B cell (primary cell): ENCODE measurements at regions not wholly inside any gene's neighbourhood (a gene's known extent, or its start where the extent isn't known, plus 50 kb on each side); places are given as distances from the start of the nearest gene placed in this dataset.
A peak's percentile ranks its signal among the peaks of the same experiment; 100 is the strongest.

Experiments
- ATAC-seq: fragments of 200-7000 bp; cut with Tn5 transposase; one replicate; pipeline ENCODE4 v1.10.0; 2021; ENCODE audit warnings: low read depth, mild to moderate bottlenecking, moderate number of reproducible peaks, moderate library complexity
- CTCF ChIA-PET: fragments of 350-600 bp; sonication (Branson Sonifier 250); formaldehyde crosslinking; loops from one replicate; lab custom pipeline; 2021; ENCODE audit warnings: antibody characterized with exemption, inconsistent platforms; lab: Charles Lee
- POLR2A ChIA-PET: fragments of 350-600 bp; sonication (Branson Sonifier 250); formaldehyde crosslinking; loops from one replicate; lab custom pipeline; 2021; ENCODE audit warnings: antibody characterized with exemption; lab: Charles Lee
- DNase-seq: peaks from one replicate; pipeline ENCODE4 v3.0.0; 2013
- H2AFZ ChIP-seq: 2 replicates; pipeline ENCODE4 v1.6.1; 2012; ENCODE audit warnings: mild to moderate bottlenecking, low read depth, low read length; ENCODE audit not compliant: insufficient read depth, poor library complexity, severe bottlenecking
- H3K27ac ChIP-seq, 2 donors: 1 replicate in 1 of 2; 2 replicates in 1 of 2; pipeline ENCODE4 v1.5.1; 2012 to 2013; ENCODE audit warnings: low read length in 2 of 2, mild to moderate bottlenecking in 2 of 2, moderate library complexity in 1 of 2
- H3K27me3 ChIP-seq, 4 experiments: fragments of 200-600 bp in 1 of 4; sonication (generic) in 1 of 4; replicated peaks in 1 of 4; 1 replicate in 2 of 4; 2 replicates in 2 of 4; pipeline versions ENCODE4 v1.6.1 to v1.7.0; 2013 to 2016; ENCODE audit warnings: low read length in 3 of 4, mild to moderate bottlenecking in 2 of 4, mixed read lengths in 1 of 4, moderate library complexity in 1 of 4; ENCODE audit not compliant: insufficient read depth in 4 of 4, control insufficient read depth in 3 of 4; ENCODE audit errors: control extremely low read depth in 1 of 4
- H3K36me3 ChIP-seq, 2 experiments: replicated peaks in 1 of 2; 1 replicate in 1 of 2; 2 replicates in 1 of 2; pipeline versions ENCODE4 v1.6.1 to v1.7.1; 2013; ENCODE audit warnings: low read length in 1 of 2; ENCODE audit not compliant: insufficient read depth in 2 of 2, control insufficient read depth in 1 of 2; ENCODE audit errors: control extremely low read depth in 1 of 2, extremely low read depth in 1 of 2
- H3K4me1 ChIP-seq, 2 donors: fragments of 200-600 bp in 1 of 2; sonication (generic) in 1 of 2; 1 replicate in 1 of 2; 2 replicates in 1 of 2; pipeline versions ENCODE4 v1.5.1 to v1.6.1; 2013 to 2017; ENCODE audit warnings: low read length in 2 of 2; ENCODE audit not compliant: control insufficient read depth in 2 of 2, insufficient read depth in 2 of 2
- H3K4me2 ChIP-seq: replicated peaks from 2 replicates; pipeline ENCODE3; 2012; ENCODE audit warnings: mild to moderate bottlenecking, low read depth, low read length; ENCODE audit not compliant: poor library complexity, severe bottlenecking
- H3K4me3 ChIP-seq, 5 experiments: fragments of 200-600 bp in 1 of 5; sonication (generic) in 1 of 5; 1 replicate in 3 of 5; 2 replicates in 2 of 5; pipeline versions ENCODE4 v1.5.1 to v1.7.0; 2011 to 2016; ENCODE audit warnings: low read length in 4 of 5, mild to moderate bottlenecking in 4 of 5, low read depth in 2 of 5, control low read depth in 1 of 5, moderate library complexity in 1 of 5; ENCODE audit not compliant: insufficient read depth in 1 of 5; ENCODE audit errors: control extremely low read depth in 1 of 5, extremely low read depth in 1 of 5
- H3K79me2 ChIP-seq: fragments of 200-600 bp; sonication (generic); one replicate; pipeline ENCODE4 v1.6.0; 2016; ENCODE audit warnings: low read length; ENCODE audit not compliant: control insufficient read depth, insufficient read depth
- H3K9ac ChIP-seq: fragments of 200-600 bp; sonication (generic); 2 replicates; pipeline ENCODE4 v1.6.1; 2017; ENCODE audit warnings: mild to moderate bottlenecking, low read length, moderate library complexity
- H3K9me3 ChIP-seq, 3 donors: one replicate each; pipeline versions ENCODE4 v1.6.1 to v1.7.1; 2013; ENCODE audit warnings: low read length in 2 of 3; ENCODE audit not compliant: control insufficient read depth in 2 of 3, insufficient read depth in 1 of 3; ENCODE audit errors: control extremely low read depth in 1 of 3
- H4K20me1 ChIP-seq: 2 replicates; pipeline ENCODE4 v1.6.0; 2012; ENCODE audit warnings: mild to moderate bottlenecking, low read length; ENCODE audit not compliant: insufficient read depth, control insufficient read depth, poor library complexity, severe bottlenecking
- H3K27ac Mint-ChIP-seq: one replicate; pipeline ENCODE4 v1.8.0; 2021; ENCODE audit warnings: mixed read lengths
- H3K27me3 Mint-ChIP-seq: one replicate; pipeline ENCODE4 v1.8.0; 2021; ENCODE audit warnings: mixed read lengths
- H3K4me1 Mint-ChIP-seq: one replicate; pipeline ENCODE4 v1.8.0; 2021; ENCODE audit warnings: mixed read lengths
- H3K4me3 Mint-ChIP-seq: one replicate; pipeline ENCODE4 v1.8.0; 2021; ENCODE audit warnings: mixed read lengths
- H3K9me3 Mint-ChIP-seq: one replicate; pipeline ENCODE4 v1.8.0; 2022; ENCODE audit warnings: mixed read lengths; ENCODE audit not compliant: insufficient read depth
- CTCF ChIP-seq: fragments of 200-600 bp; IDR thresholded peaks from one replicate; pipeline ENCODE4 v1.8.0; 2022; ENCODE audit warnings: antibody characterized with exemption, mild to moderate bottlenecking
- EZH2 ChIP-seq: IDR thresholded peaks from 2 replicates; pipeline ENCODE4 v1.6.1; 2012; ENCODE audit warnings: borderline replicate concordance, low read depth, mild to moderate bottlenecking, moderate library complexity, low read length; ENCODE audit not compliant: insufficient read depth, poor library complexity, severe bottlenecking
- WGBS: methylation state at CpG from one replicate; pipeline ENCODE4 v1.1.5; 2013; ENCODE audit warnings: missing lambda C conversion rate; ENCODE audit not compliant: insufficient coverage; 5-methylcytosine and 5-hydroxymethylcytosine counted together
- intact Hi-C: fragments of 100-400 bp; cut with micrococcal nuclease; formaldehyde crosslinking; loops from one replicate; pipeline ENCODE4 v1.10.0; 2022

DNA sequence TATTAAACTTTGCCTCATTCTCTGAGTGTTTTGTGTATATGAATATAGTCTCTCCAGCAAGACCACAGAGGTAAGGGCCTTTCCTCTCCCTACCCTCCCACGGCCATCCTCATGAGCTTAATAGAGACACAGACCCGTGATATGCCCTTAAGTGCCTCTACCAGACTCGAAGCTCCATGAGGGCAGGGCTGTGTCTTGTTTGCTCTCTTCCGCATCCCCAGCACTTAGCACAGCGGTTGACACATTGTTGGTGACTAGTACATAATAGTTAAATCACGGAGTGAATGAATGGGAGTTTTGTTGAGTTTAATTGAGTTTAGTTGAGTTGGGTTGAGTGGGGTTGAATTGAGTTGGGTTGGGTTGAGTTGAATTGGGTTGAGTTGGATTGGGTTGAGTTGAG, 122.3 kb downstream of the ZFP36L2 start:
- CTCF ChIA-PET: interaction anchor here (0.8 to 3.3 kb wide), 5 partner anchors 11 to 156 kb away, joined by 3 to 27 read pairs (median 3); no protein-coding TSS in a partner anchor
- peak overlapping the region; percentile 78 for H3K27ac Mint-ChIP-seq

GRCh38 chr2:43103093-43103404, 123.4 kb downstream of the ZFP36L2 start:
- CTCF ChIA-PET: no interaction called here
- Mint-ChIP-seq H3K27me3 (no peaks in the 10 kb centered on the region), H3K9me3 (no peaks in the 10 kb centered on the region), H3K27ac (no peak overlapping the region), H3K4me3 (no peak overlapping the region), H3K4me1 (peaks cover 40% of the 10 kb centered on the region)
- H3K79me2 ChIP-seq: no peaks in the 10 kb centered on the region
- no peaks in the 10 kb centered on the region for H3K36me3 ChIP-seq
- no peak overlapping the region for H3K27ac ChIP-seq
- 89% methylated on average over 1 of the region's 3 CpGs for WGBS
- DNase-seq (no peak), ATAC-seq (no peak)
- no peak overlapping the region for H2AFZ ChIP-seq
- intact Hi-C loops: loop anchor here (10.0 kb wide), 1 partner anchor 78 kb away; no protein-coding TSS in a partner anchor
- no peaks in the 10 kb centered on the region for H3K27me3 ChIP-seq
- no peak overlapping the region for H3K9ac ChIP-seq
- POLR2A ChIA-PET: no interaction called here
- peaks cover 0 to 2% (median 0%) of the 10 kb centered on the region in 3 donors for H3K9me3 ChIP-seq
- peaks cover 41 to 55% of the 10 kb centered on the region in 2 donors for H3K4me1 ChIP-seq
- H3K4me3 ChIP-seq: no peak overlapping the region
- H4K20me1 ChIP-seq: no peaks in the 10 kb centered on the region
- no peak overlapping the region for H3K4me2 ChIP-seq
- no peak for TF ChIP-seq EZH2
- TF ChIP-seq CTCF: no peak

More for the DNA sequence above, 122.3 kb downstream of the ZFP36L2 start:
- Histone ChIP-seq H3K9ac (no peak overlapping the region), H3K79me2 (no peaks in the 10 kb centered on the region), H3K36me3 (no peaks in the 10 kb centered on the region), H4K20me1 (no peaks in the 10 kb centered on the region), H3K27ac (no peak overlapping the region), H3K27me3 (no peaks in the 10 kb centered on the region), H3K4me2 (no peak overlapping the region), H3K4me1 (peaks cover 47 to 62% of the 10 kb centered on the region in 2 donors), H2AFZ (no peak overlapping the region), H3K9me3 (peaks cover 0 to 2% (median 0%) of the 10 kb centered on the region in 3 donors), H3K4me3 (no peak overlapping the region)
- no peaks in the 10 kb centered on the region for H3K27me3 Mint-ChIP-seq
- intact Hi-C loops: loop anchor here (10.0 kb wide), 1 partner anchor 79 kb away; no protein-coding TSS in a partner anchor
- no peak for TF ChIP-seq CTCF
- TF ChIP-seq EZH2: no peak
- H3K4me3 Mint-ChIP-seq: no peak overlapping the region
- 100% methylated on average over 3 of the region's 6 CpGs for WGBS
- H3K9me3 Mint-ChIP-seq: no peaks in the 10 kb centered on the region
- POLR2A ChIA-PET: interaction anchor here (0.7 kb wide), 1 partner anchor 116 kb away, joined by 3 read pairs; no protein-coding TSS in a partner anchor
- peaks cover 48% of the 10 kb centered on the region for H3K4me1 Mint-ChIP-seq
- ATAC-seq (no peak), DNase-seq (no peak)
